ENCODE measurements at regions not wholly inside any gene's neighbourhood (a gene's known extent, or its start where the extent isn't known, plus 50 kb on each side); places are given as distances from the start of the nearest gene placed in this dataset.

DNA sequence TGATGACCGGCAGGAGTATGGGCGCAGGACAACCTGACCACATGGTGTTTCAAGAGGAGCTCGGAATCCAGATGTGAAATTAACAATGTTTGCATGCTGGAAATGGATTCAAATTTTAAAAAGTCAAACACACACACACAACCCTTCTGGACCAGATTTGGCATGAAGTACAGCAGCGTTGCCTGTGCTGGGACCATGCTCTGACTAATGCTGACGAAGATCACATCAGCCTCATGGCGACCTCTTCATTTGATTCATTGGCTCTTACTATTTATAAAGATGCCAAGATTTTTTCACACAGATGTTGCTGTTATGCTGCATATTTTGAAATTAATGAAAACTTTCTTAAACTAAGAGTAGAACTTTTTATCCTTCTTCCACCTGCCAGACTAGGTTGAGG lies 926.6 kb upstream of the TMEM132C start:
- no peaks in the 10 kb centered on the region for H3K9me2 ChIP-seq (ENCODE audit: insufficient read depth, low read length)
- H4K20me1 ChIP-seq (ENCODE audit: insufficient read depth, low read length): no peaks in the 10 kb centered on the region
- BruUV-seq (replicated peaks): no TSS peak
- H3K9me3 ChIP-seq (ENCODE audit: low read length): no peaks in the 10 kb centered on the region
- ChIA-PET POLR2A (no interaction called here), CTCF (ENCODE audit: unreplicated experiment) (no interaction called here)
- H3K27ac ChIP-seq (ENCODE audit: low read depth, low read length, poor library complexity, severe bottlenecking): no peak overlapping the region
- intact Hi-C loops (cut with micrococcal nuclease; ENCODE audit: unreplicated experiment): no loop called here
- no peak for TF ChIP-seq EZH2phosphoT487 (IDR thresholded peaks at IDR 0.05; ENCODE audit: borderline replicate concordance, low read depth, low read length)
- TF ChIP-seq CTCF (conservative IDR thresholded peaks at IDR 0.05; ENCODE audit: low read length): no peak
- no peaks in the 10 kb centered on the region for H3K36me3 ChIP-seq (ENCODE audit: insufficient read depth, low read length)
- no peaks in the 10 kb centered on the region for H3K4me1 ChIP-seq (ENCODE audit: insufficient read depth, low read length, poor library complexity, severe bottlenecking)
- no peaks in the 10 kb centered on the region for H3K79me2 ChIP-seq (ENCODE audit: insufficient read depth, low read depth, low read length)
- no peak for DNase-seq (ENCODE audit: low spot score)
- no peak overlapping the region for H3K4me2 ChIP-seq (ENCODE audit: low read length)
- no peak overlapping the region for H3K4me3 ChIP-seq (ENCODE audit: low read depth, low read length, poor library complexity, severe bottlenecking)
- H2AFZ ChIP-seq (ENCODE audit: low read length): no peak overlapping the region

- CTCF ChIA-PET (ENCODE audit: unreplicated experiment): no interaction called here
- no peak for DNase-seq (ENCODE audit: low spot score)
Measured at GRCh38 chr12:127342861-127343260, 924.1 kb upstream of the TMEM132C start.

DNA sequence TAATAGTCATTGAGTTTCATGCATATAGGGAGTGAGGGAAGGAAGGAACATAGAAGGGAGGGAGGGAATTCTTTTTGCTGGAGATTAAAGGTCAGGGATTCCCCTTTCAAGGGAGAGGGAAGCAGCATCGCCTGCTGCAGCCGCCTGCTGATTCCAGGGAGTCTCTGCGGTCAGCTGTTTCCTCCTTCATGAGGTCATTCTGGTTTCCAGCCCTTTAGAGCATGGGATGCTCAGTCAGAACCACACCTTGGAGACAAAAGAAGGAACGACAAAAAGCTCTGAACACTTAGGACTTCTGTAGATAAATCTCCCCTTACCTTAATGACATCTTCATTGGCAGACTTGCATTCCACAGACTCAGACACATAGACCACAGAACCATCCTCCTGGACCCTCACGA lies 923.0 kb upstream of the TMEM132C start:
- TF ChIP-seq CTCF (conservative IDR thresholded peaks at IDR 0.05; ENCODE audit: low read length) (no peak), EZH2phosphoT487 (IDR thresholded peaks at IDR 0.05; ENCODE audit: borderline replicate concordance, low read depth, low read length) (no peak)
- no peak overlapping the region for H3K4me2 ChIP-seq (ENCODE audit: low read length)
- no peaks in the 10 kb centered on the region for H3K9me3 ChIP-seq (ENCODE audit: low read length)
- H3K4me1 ChIP-seq (ENCODE audit: insufficient read depth, low read length, poor library complexity, severe bottlenecking): no peaks in the 10 kb centered on the region
- no peaks in the 10 kb centered on the region for H4K20me1 ChIP-seq (ENCODE audit: insufficient read depth, low read length)
- intact Hi-C loops (cut with micrococcal nuclease; ENCODE audit: unreplicated experiment): no loop called here
- ChIA-PET CTCF (ENCODE audit: unreplicated experiment) (no interaction called here), POLR2A (no interaction called here)
- H3K79me2 ChIP-seq (ENCODE audit: insufficient read depth, low read depth, low read length): no peaks in the 10 kb centered on the region
- no TSS peak for BruUV-seq (replicated peaks)
- no peak overlapping the region for H3K4me3 ChIP-seq (ENCODE audit: low read depth, low read length, poor library complexity, severe bottlenecking)
- no peak overlapping the region for H2AFZ ChIP-seq (ENCODE audit: low read length)
- no peaks in the 10 kb centered on the region for H3K36me3 ChIP-seq (ENCODE audit: insufficient read depth, low read length)
- no peak for DNase-seq (ENCODE audit: low spot score)
- H3K27ac ChIP-seq (ENCODE audit: low read depth, low read length, poor library complexity, severe bottlenecking): no peak overlapping the region
- no peaks in the 10 kb centered on the region for H3K9me2 ChIP-seq (ENCODE audit: insufficient read depth, low read length)

More at GRCh38 chr12:127342861-127343260, 924.1 kb upstream of the TMEM132C start:
- POLR2A ChIA-PET: no interaction called here
- no peaks in the 10 kb centered on the region for H3K79me2 ChIP-seq (ENCODE audit: insufficient read depth, low read depth, low read length)
- H3K4me3 ChIP-seq (ENCODE audit: low read depth, low read length, poor library complexity, severe bottlenecking): no peak overlapping the region
- H3K4me1 ChIP-seq (ENCODE audit: insufficient read depth, low read length, poor library complexity, severe bottlenecking): no peaks in the 10 kb centered on the region
- BruUV-seq (replicated peaks): no TSS peak
- H4K20me1 ChIP-seq (ENCODE audit: insufficient read depth, low read length): no peaks in the 10 kb centered on the region
- no peaks in the 10 kb centered on the region for H3K9me2 ChIP-seq (ENCODE audit: insufficient read depth, low read length)
- H3K27ac ChIP-seq (ENCODE audit: low read depth, low read length, poor library complexity, severe bottlenecking): no peak overlapping the region
- no peaks in the 10 kb centered on the region for H3K9me3 ChIP-seq (ENCODE audit: low read length)
- no peaks in the 10 kb centered on the region for H3K36me3 ChIP-seq (ENCODE audit: insufficient read depth, low read length)
- TF ChIP-seq EZH2phosphoT487 (IDR thresholded peaks at IDR 0.05; ENCODE audit: borderline replicate concordance, low read depth, low read length): no peak
- TF ChIP-seq CTCF (conservative IDR thresholded peaks at IDR 0.05; ENCODE audit: low read length): no peak
- no peak overlapping the region for H2AFZ ChIP-seq (ENCODE audit: low read length)
- intact Hi-C loops (cut with micrococcal nuclease; ENCODE audit: unreplicated experiment): no loop called here
- no peak overlapping the region for H3K4me2 ChIP-seq (ENCODE audit: low read length)
